ENCODE measurements at regions not wholly inside any gene's neighbourhood (a gene's known extent, or its start where the extent isn't known, plus 50 kb on each side); places are given as distances from the start of the nearest gene placed in this dataset.

- no peak for TF ChIP-seq CTCF (IDR thresholded peaks at IDR 0.05; ENCODE audit: borderline replicate concordance, extremely low read depth, low read length, poor library complexity, severe bottlenecking)
- no peak for TF ChIP-seq EZH2 (IDR thresholded peaks at IDR 0.05; ENCODE audit: borderline replicate concordance, low read depth, low read length, severe bottlenecking)
These were observed 227.3 kb downstream of the TBXT start for GRCh38 chr6:165940366-165940765.

Data from DND-41 (cell line).